ENCODE measurements at regions not wholly inside any gene's neighbourhood (a gene's known extent, or its start where the extent isn't known, plus 50 kb on each side); places are given as distances from the start of the nearest gene placed in this dataset.
A peak's percentile ranks its signal among the peaks of the same experiment; 100 is the strongest.

- no peak overlapping the region for H3K4me3 ChIP-seq (ENCODE audit: low read depth in 2 of 2, low read length in 2 of 2)
- H3K4me1 ChIP-seq (ENCODE audit: control insufficient read depth, insufficient read depth, low read length): no peaks in the 10 kb centered on the region
- no TSS peak for BruUV-seq (replicated peaks)
- ChIA-PET CTCF (no interaction called here), POLR2A (interaction anchor here (0.6 kb wide), 1 partner anchor 36 kb away, joined by 5 read pairs; no protein-coding TSS in a partner anchor)
- no peaks in the 10 kb centered on the region for H3K9me3 ChIP-seq (ENCODE audit: control insufficient read depth, insufficient read depth, low read depth, low read length)
- no peaks in the 10 kb centered on the region for H3K27me3 ChIP-seq (ENCODE audit: control insufficient read depth, insufficient read depth, low read length)
- DNase-seq (ENCODE audit: low read depth, low spot score): no peak
- H3K36me3 ChIP-seq (ENCODE audit: control insufficient read depth, insufficient read depth, low read length): no peaks in the 10 kb centered on the region
- in situ Hi-C loops (cut with HindIII; ENCODE audit: low pct_unique_long_range_greater_than_20kb, low sequenced_read_pairs) (no loop called here), intact Hi-C loops (cut with micrococcal nuclease; ENCODE audit: unreplicated experiment) (no loop called here)
- TF ChIP-seq, protein P1, sequence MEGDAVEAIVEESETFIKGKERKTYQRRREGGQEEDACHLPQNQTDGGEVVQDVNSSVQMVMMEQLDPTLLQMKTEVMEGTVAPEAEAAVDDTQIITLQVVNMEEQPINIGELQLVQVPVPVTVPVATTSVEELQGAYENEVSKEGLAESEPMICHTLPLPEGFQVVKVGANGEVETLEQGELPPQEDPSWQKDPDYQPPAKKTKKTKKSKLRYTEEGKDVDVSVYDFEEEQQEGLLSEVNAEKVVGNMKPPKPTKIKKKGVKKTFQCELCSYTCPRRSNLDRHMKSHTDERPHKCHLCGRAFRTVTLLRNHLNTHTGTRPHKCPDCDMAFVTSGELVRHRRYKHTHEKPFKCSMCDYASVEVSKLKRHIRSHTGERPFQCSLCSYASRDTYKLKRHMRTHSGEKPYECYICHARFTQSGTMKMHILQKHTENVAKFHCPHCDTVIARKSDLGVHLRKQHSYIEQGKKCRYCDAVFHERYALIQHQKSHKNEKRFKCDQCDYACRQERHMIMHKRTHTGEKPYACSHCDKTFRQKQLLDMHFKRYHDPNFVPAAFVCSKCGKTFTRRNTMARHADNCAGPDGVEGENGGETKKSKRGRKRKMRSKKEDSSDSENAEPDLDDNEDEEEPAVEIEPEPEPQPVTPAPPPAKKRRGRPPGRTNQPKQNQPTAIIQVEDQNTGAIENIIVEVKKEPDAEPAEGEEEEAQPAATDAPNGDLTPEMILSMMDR (IDR thresholded peaks at IDR 0.05): no peak
- no peak for TF ChIP-seq SIN3A (IDR thresholded peaks at IDR 0.05; ENCODE audit: borderline replicate concordance, insufficient read depth, low read depth, low read length)
- no peak for TF ChIP-seq POLR2AphosphoS5 (IDR thresholded peaks at IDR 0.05; ENCODE audit: low read depth, low read length)
- no peak for TF ChIP-seq TCF7L2 (IDR thresholded peaks at IDR 0.05; ENCODE audit: low read depth, low read length)
- TF ChIP-seq REST (IDR thresholded peaks at IDR 0.05; ENCODE audit: insufficient read depth in 1 of 2, low read depth in 2 of 2, low read length in 1 of 2): no peak
- H3K27ac ChIP-seq (ENCODE audit: low read length): no peak overlapping the region
- ATAC-seq: no peak
These were observed 90.3 kb downstream of the FOXF2 start for GRCh38 chr6:1479601-1480221.

DNA sequence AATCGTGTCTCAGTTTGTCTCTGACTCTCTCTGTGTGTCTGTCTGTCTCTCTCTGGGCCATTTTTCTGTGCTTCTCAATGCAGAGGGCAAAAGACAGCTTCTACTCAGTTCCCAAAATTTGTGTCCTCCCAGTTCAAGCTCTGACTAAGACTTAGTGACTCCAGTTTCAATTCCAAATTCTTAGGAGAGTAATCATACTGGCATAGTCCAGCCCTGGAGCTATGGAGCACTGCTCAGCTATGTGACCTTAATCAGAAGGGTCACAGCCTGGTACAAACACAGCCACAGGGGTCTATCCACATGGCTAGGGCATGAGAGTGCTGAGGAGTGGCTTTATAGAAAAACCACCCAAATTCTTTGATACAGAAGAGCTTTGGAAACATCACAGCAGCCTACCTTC is 91.9 kb downstream of the FOXF2 start:
- CTCF ChIA-PET: interaction anchor here (0.5 kb wide), 1 partner anchor 688 kb away, joined by 6 read pairs; no protein-coding TSS in a partner anchor
- no peak for DNase-seq (ENCODE audit: low read depth, low spot score)
- H3K27ac ChIP-seq (ENCODE audit: low read length): no peak overlapping the region
- POLR2A ChIA-PET: interaction anchor here (0.5 kb wide), 1 partner anchor 21 kb away, joined by 5 read pairs; no protein-coding TSS in a partner anchor
- H3K4me3 ChIP-seq (ENCODE audit: low read depth in 2 of 2, low read length in 2 of 2): no peak overlapping the region
- H3K9me3 ChIP-seq (ENCODE audit: control insufficient read depth, insufficient read depth, low read depth, low read length): no peaks in the 10 kb centered on the region
- no TSS peak for BruUV-seq (replicated peaks)
- no peaks in the 10 kb centered on the region for H3K36me3 ChIP-seq (ENCODE audit: control insufficient read depth, insufficient read depth, low read length)
- in situ Hi-C loops (cut with HindIII; ENCODE audit: low pct_unique_long_range_greater_than_20kb, low sequenced_read_pairs) (no loop called here), intact Hi-C loops (cut with micrococcal nuclease; ENCODE audit: unreplicated experiment) (no loop called here)
- peak; percentile 74; the same call in 1 of the 2 replicates for ATAC-seq
- H3K27me3 ChIP-seq (ENCODE audit: control insufficient read depth, insufficient read depth, low read length): no peaks in the 10 kb centered on the region
- H3K4me1 ChIP-seq (ENCODE audit: control insufficient read depth, insufficient read depth, low read length): no peaks in the 10 kb centered on the region
- TF ChIP-seq SIN3A (IDR thresholded peaks at IDR 0.05; ENCODE audit: borderline replicate concordance, insufficient read depth, low read depth, low read length) (no peak), TCF7L2 (IDR thresholded peaks at IDR 0.05; ENCODE audit: low read depth, low read length) (no peak), POLR2AphosphoS5 (IDR thresholded peaks at IDR 0.05; ENCODE audit: low read depth, low read length) (no peak), REST (IDR thresholded peaks at IDR 0.05; ENCODE audit: insufficient read depth in 1 of 2, low read depth in 2 of 2, low read length in 1 of 2) (no peak)
- TF ChIP-seq, protein P1 (IDR thresholded peaks at IDR 0.05): no peak
